Breast epithelium (tissue), 3 donors: ENCODE measurements at regions not wholly inside any gene's neighbourhood (a gene's known extent, or its start where the extent isn't known, plus 50 kb on each side); places are given as distances from the start of the nearest gene placed in this dataset.

ENCODE experiments used
- CTCF ChIP-seq, 3 donors: fragments of 450-650 bp; IDR thresholded peaks; one replicate each; pipeline ENCODE4 v1.5.1; 2016 to 2017; ENCODE audit warnings: antibody characterized with exemption in 3 of 3, mild to moderate bottlenecking in 3 of 3, moderate library complexity in 3 of 3
- POLR2A ChIP-seq: fragments of 450-650 bp; IDR thresholded peaks from one replicate; pipeline ENCODE4 v1.6.1; 2016; ENCODE audit warnings: antibody characterized with exemption, mild to moderate bottlenecking, moderate library complexity

GRCh38 chr3:104596054-104596453, 770.7 kb upstream of the ALCAM start:
- no peak for TF ChIP-seq POLR2A
- TF ChIP-seq CTCF (IDR thresholded peaks at IDR 0.05): no peak
